ENCODE measurements at regions not wholly inside any gene's neighbourhood (a gene's known extent, or its start where the extent isn't known, plus 50 kb on each side); places are given as distances from the start of the nearest gene placed in this dataset.
A peak's percentile ranks its signal among the peaks of the same experiment; 100 is the strongest.

DNA sequence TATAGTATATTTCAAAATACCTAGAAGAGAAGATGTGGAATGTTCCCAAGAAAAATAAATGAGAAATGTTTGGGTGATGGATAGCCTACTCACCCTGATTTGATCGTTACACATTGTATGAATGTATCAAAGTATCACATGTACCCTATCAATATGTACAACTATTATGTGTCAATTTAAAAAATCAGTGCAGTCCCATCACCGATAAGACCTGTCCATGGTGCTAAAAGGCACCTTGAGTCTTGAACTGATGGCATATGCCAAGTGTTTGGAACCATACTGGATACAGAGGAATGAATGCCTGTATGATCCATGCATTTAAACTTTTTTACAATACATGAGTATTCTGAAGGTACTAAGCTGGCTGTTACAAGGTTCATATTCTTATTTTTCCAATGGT, 50.2 kb upstream of the ZNF835 start:
- Histone ChIP-seq H3K4me3 (replicated peaks; ENCODE audit: insufficient read depth, low read length) (no peak overlapping the region), H3K27me3 (ENCODE audit: insufficient read depth, poor library complexity, severe bottlenecking) (no peaks in the 10 kb centered on the region), H3K27ac (replicated peaks) (no peak overlapping the region)
- no peak for TF ChIP-seq POLR2AphosphoS5 (IDR thresholded peaks at IDR 0.05; ENCODE audit: low read depth)
- TF ChIP-seq, protein P1, sequence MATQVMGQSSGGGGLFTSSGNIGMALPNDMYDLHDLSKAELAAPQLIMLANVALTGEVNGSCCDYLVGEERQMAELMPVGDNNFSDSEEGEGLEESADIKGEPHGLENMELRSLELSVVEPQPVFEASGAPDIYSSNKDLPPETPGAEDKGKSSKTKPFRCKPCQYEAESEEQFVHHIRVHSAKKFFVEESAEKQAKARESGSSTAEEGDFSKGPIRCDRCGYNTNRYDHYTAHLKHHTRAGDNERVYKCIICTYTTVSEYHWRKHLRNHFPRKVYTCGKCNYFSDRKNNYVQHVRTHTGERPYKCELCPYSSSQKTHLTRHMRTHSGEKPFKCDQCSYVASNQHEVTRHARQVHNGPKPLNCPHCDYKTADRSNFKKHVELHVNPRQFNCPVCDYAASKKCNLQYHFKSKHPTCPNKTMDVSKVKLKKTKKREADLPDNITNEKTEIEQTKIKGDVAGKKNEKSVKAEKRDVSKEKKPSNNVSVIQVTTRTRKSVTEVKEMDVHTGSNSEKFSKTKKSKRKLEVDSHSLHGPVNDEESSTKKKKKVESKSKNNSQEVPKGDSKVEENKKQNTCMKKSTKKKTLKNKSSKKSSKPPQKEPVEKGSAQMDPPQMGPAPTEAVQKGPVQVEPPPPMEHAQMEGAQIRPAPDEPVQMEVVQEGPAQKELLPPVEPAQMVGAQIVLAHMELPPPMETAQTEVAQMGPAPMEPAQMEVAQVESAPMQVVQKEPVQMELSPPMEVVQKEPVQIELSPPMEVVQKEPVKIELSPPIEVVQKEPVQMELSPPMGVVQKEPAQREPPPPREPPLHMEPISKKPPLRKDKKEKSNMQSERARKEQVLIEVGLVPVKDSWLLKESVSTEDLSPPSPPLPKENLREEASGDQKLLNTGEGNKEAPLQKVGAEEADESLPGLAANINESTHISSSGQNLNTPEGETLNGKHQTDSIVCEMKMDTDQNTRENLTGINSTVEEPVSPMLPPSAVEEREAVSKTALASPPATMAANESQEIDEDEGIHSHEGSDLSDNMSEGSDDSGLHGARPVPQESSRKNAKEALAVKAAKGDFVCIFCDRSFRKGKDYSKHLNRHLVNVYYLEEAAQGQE (IDR thresholded peaks at IDR 0.05; ENCODE audit: insufficient replicate concordance, low read depth), result peak; percentile 87
- DNase-seq (ENCODE audit: low read depth in 1 of 2, low spot score in 1 of 2), result no peak

Measured in HL-60 (cell line).